Heart right ventricle (tissue), 16 donors: ENCODE measurements at regions not wholly inside any gene's neighbourhood (a gene's known extent, or its start where the extent isn't known, plus 50 kb on each side); places are given as distances from the start of the nearest gene placed in this dataset.

ENCODE experiments used
- ATAC-seq, 8 donors: fragments of 200-7000 bp; cut with Tn5 transposase; one replicate each; pipeline ENCODE4 v1.9.1; 2020; ENCODE audit warnings: mild to moderate bottlenecking in 8 of 8, moderate library complexity in 8 of 8, moderate number of reproducible peaks in 1 of 8
- DNase-seq, 2 donors: peaks; one replicate each; pipeline ENCODE4 v3.0.0-alpha.2; 2020
- H3K27ac ChIP-seq, 10 donors: fragments of 200-600 bp; sonication (generic) in 2 of 10; one replicate each; pipeline versions ENCODE4 v1.5.0 to v1.8.0; 2020 to 2022; ENCODE audit warnings: mild to moderate bottlenecking in 3 of 10
- H3K27me3 ChIP-seq, 7 donors: fragments of 200-600 bp; one replicate each; pipeline ENCODE4 v1.8.0; 2021 to 2022; ENCODE audit warnings: mild to moderate bottlenecking in 2 of 7
- H3K36me3 ChIP-seq, 9 donors: fragments of 200-600 bp; sonication (generic) in 1 of 9; one replicate each; pipeline versions ENCODE4 v1.5.0 to v1.8.0; 2020 to 2022; ENCODE audit warnings: mild to moderate bottlenecking in 2 of 9
- H3K4me1 ChIP-seq, 9 donors: fragments of 200-600 bp; sonication (generic) in 1 of 9; one replicate each; pipeline versions ENCODE4 v1.5.0 to v1.8.0; 2020 to 2022; ENCODE audit warnings: mild to moderate bottlenecking in 4 of 9
- H3K4me3 ChIP-seq, 10 donors: fragments of 200-600 bp; sonication (generic) in 2 of 10; one replicate each; pipeline versions ENCODE4 v1.5.0 to v1.8.0; 2020 to 2022; ENCODE audit warnings: mild to moderate bottlenecking in 7 of 10, moderate library complexity in 2 of 10
- H3K9me3 ChIP-seq, 11 donors: fragments of 200-600 bp in 10 of 11; sonication (generic) in 2 of 11; one replicate each; pipeline versions ENCODE4 v1.5.0 to v1.8.0; 2013 to 2022; ENCODE audit warnings: mild to moderate bottlenecking in 2 of 11, control low read depth in 1 of 11, moderate library complexity in 1 of 11
- WGBS, 2 donors: extraction: QIAGEN DNeasy Blood & Tissue Kit; methylation state at CpG; one replicate each; pipeline ENCODE4 v1.1.7; 2013; ENCODE audit warnings: inconsistent platforms in 1 of 2; 5-methylcytosine and 5-hydroxymethylcytosine counted together
- intact Hi-C, 10 donors: fragments of 100-400 bp; cut with DNase I; formaldehyde crosslinking; loops; one replicate each; pipeline versions ENCODE4 v1.11.1 to v1.14.2; 2022
- TF ChIP-seq, protein P1 (sequence below), 9 donors: fragments of 200-600 bp; sonication (generic) in 2 of 9; IDR thresholded peaks; one replicate each; pipeline versions ENCODE4 v1.5.0 to v1.8.0; 2021 to 2022; ENCODE audit warnings: antibody characterized with exemption in 9 of 9, mild to moderate bottlenecking in 5 of 9, moderate library complexity in 1 of 9
- donor health status: Arrhythmogenic right ventricular cardiomyopathy.
- donor health status: ischemic (EF 13 %, LVEDD 7.1; RV severe dilation, severe dysfunction).
- donor health status: healthy with polysubstance abuse.
- donor health status: DM: no; HTN: yes; CAD: no.
- donor health status: DM: no; HTN: no; CAD: no.
- donor health status: ischemic (EF 25% LVEDD 6.9; RV normal size, moderate dysfunction).
- donor health status: ischemic (EF 25% LVEDD 5.7; RV mildly dilated, moderate dysfunction).
- donor health status: healthy.
- donor health status: DM: yes; HTN: yes; CAD: no.
- donor health status: Ischemic cardiomyopathy.
- donor health status: ischemic (EF 35%, LVEDD 5.7; RV mildly dilated, moderate dysfunction).
- donor health status: nonischemic (EF 11% LVEDD 7.7; RV severe dilation, severe dysfunction).
- donor health status: DM: yes; HTN: yes; CAD: no.
- donor health status: PGD.
- donor health status: ischemic (EF 29% LVEDD 5.4; RV normal size, mild dysfunction).
- donor health status: nonischemic (EF 23%, LVEDD 6.1; RV moderate dilation, normal function).

DNA sequence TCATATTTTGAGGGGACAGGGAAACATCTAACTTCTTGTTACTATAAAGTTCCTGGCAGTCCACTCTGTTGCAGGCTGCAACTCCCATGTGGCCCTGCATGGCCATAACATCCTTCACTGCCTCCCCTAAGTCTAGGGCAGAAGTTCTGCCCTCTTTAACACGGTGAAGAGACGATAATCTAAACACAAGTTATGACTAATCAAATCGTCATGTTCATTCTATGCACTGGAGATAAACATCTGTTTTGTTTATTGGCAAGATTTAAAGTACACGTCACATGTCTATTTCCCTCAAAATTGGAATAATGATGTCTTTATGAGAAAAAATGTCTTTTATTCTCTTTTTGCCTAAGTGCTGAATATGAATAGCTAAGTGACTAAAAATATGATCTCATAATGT lies 1629.4 kb downstream of the PCDH9 start:
- intact Hi-C loops = no loop called here
- Histone ChIP-seq H3K36me3 (no peaks in the 10 kb centered on the region), H3K27ac (no peak overlapping the region), H3K4me1 (peaks cover 0 to 8% (median 0%) of the 10 kb centered on the region in 9 donors), H3K27me3 (no peaks in the 10 kb centered on the region), H3K4me3 (no peak overlapping the region), H3K9me3 (no peaks in the 10 kb centered on the region)
- ATAC-seq (no peak), DNase-seq (no peak)
- 59 to 70% methylated on average over 4 of the region's 4 CpGs for WGBS, 2 donors
- TF ChIP-seq, protein P1, sequence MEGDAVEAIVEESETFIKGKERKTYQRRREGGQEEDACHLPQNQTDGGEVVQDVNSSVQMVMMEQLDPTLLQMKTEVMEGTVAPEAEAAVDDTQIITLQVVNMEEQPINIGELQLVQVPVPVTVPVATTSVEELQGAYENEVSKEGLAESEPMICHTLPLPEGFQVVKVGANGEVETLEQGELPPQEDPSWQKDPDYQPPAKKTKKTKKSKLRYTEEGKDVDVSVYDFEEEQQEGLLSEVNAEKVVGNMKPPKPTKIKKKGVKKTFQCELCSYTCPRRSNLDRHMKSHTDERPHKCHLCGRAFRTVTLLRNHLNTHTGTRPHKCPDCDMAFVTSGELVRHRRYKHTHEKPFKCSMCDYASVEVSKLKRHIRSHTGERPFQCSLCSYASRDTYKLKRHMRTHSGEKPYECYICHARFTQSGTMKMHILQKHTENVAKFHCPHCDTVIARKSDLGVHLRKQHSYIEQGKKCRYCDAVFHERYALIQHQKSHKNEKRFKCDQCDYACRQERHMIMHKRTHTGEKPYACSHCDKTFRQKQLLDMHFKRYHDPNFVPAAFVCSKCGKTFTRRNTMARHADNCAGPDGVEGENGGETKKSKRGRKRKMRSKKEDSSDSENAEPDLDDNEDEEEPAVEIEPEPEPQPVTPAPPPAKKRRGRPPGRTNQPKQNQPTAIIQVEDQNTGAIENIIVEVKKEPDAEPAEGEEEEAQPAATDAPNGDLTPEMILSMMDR (IDR thresholded peaks at IDR 0.05) = no peak

DNA sequence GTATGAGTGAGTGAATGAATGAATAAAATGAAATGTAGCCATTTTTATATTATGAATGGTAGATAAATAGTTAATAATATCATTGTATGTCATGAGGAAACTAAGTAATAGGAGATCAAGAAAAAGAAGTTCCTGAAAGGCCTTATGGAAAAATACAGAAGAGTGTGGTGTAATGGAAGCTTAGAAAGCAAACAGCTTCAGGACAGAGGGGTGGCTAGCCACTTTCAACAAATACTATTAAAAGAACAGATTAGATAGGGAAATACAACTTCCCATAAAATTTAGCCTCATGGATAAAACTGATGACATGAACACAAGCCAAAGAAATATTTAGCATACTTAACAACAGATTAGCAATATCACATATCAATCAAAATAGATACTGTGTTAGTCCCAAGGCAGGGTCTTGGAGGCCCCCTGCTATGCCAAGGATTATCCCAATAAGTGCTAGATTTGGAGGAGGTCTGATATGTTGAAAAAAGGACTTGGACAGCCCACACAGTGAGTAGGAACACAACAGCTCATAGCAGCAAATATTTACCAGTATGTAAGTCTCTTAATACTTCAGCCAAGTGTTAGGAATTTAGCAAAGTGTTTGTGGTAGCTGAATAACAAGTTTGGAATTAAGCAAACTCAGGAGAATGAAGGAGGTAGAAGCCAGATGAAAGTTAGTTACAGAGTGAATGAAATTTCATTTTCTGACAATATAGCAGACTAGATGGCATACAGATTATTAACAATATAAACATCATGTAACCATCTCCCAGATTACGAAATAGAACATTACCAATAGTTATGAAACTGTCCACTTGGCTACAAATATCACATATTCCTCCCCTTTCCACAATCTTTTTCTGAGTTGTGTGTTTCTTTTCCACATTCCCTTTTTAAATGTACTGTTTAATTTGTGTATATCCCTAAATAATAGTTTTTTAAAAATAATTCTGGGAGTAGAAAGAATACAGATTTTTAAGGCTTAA lies 1632.0 kb downstream of the PCDH9 start:
- peak in 3 of 8 donors; percentile 22 to 53 (median 52) for ATAC-seq
- peaks cover 0 to 8% (median 0%) of the 10 kb centered on the region in 9 donors for H3K4me1 ChIP-seq
- TF ChIP-seq, protein P1 (IDR thresholded peaks at IDR 0.05) = no peak
- no peaks in the 10 kb centered on the region for H3K9me3 ChIP-seq
- H3K27me3 ChIP-seq = no peaks in the 10 kb centered on the region
- 69 to 74% methylated on average over 1 of the region's 1 CpG for WGBS, 2 donors
- H3K4me3 ChIP-seq = no peak overlapping the region
- no peak for DNase-seq
- intact Hi-C loops = no loop called here
- no peaks in the 10 kb centered on the region for H3K36me3 ChIP-seq
- H3K27ac ChIP-seq = no peak overlapping the region

DNA sequence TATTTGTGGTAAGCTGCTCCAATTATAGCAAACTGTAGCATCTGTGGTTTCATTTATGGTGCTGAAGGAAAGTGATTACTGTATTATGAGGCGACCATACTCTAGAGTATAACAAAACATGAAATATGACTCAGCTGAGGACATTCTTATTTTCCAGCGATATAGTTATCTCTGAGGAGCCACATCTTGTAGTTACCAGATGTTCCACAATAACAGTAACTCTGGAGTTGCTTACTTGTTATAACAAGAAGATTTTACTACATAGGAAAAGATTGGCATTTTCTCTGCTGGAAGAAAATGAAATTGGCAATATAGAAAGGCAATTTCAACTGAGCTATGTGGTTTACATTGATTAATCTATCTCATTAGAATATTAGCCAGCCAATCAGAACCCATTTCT lies 1634.2 kb downstream of the PCDH9 start:
- Histone ChIP-seq H3K27ac (no peak overlapping the region), H3K9me3 (peaks cover 0 to 2% (median 0%) of the 10 kb centered on the region in 11 donors), H3K4me3 (no peak overlapping the region), H3K36me3 (no peaks in the 10 kb centered on the region), H3K4me1 (peaks cover 0 to 8% (median 0%) of the 10 kb centered on the region in 9 donors), H3K27me3 (no peaks in the 10 kb centered on the region)
- TF ChIP-seq, protein P1 (IDR thresholded peaks at IDR 0.05) = no peak
- ATAC-seq (no peak), DNase-seq (no peak)
- WGBS, 2 donors = 58 to 61% methylated on average over 2 of the region's 2 CpGs
- intact Hi-C loops = no loop called here

DNA sequence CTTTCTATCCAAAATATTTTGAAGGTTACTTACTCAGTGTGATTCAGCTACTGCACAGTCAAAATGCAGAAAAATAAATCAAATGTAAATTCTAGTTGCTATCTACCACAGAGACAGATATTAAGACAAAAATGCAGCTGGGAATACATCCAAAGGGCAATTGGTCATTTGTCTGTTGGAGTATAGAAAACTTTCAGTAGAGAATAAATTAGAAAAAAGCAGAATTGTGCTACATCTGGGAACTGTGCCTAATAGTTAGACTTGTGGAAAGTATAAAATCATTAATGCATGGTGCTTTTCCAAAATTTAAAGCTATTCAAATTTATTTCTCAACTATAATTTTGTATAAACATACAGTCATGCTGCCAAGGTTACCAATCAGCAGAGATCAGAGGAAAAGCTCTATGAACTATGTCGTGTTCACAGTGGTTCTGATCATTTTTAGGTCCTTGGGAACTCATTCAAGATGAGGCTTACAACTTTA lies 1635.8 kb downstream of the PCDH9 start:
- Histone ChIP-seq H3K4me3 (no peak overlapping the region), H3K27ac (no peak overlapping the region), H3K4me1 (peaks cover 0 to 8% (median 0%) of the 10 kb centered on the region in 9 donors), H3K36me3 (no peaks in the 10 kb centered on the region), H3K9me3 (peaks cover 0 to 16% (median 4%) of the 10 kb centered on the region in 11 donors), H3K27me3 (no peaks in the 10 kb centered on the region)
- TF ChIP-seq, protein P1 (IDR thresholded peaks at IDR 0.05) = no peak
- 30 to 49% methylated on average over 1 of the region's 1 CpG for WGBS, 2 donors
- ATAC-seq = no peak
- no peak for DNase-seq
- intact Hi-C loops = no loop called here
